ENCODE measurements at regions not wholly inside any gene's neighbourhood (a gene's known extent, or its start where the extent isn't known, plus 50 kb on each side); places are given as distances from the start of the nearest gene placed in this dataset.

DNA sequence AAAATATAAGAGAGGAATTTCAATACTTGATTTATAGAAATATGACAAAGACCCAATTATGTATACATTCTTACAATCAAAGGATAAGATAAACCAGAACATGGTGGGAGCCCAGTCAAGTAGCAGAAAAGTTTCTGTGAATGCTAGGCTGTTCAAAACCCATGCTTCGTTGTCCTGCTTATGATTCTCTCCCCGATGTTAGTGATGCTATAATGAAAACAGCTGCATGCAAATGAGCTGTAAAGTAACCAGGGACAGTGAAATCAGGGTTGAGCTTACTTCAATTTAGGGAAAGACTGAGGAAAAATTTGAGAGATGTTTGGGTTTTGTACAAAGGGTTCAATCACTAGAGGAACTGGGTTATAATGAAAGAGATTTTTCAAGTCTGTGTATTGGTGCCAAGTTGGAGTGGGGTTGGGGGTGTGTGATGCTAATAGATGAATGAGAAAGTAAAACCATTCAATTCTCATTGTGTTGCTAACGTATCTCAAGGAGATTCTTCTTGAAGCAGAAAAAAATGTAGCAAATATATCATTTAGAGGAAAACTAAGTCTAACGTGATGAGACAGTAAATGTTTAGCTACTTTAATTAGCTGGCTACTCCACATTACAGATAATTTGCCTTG lies 59.3 kb upstream of the PPP1R2C start:
- no peak for DNase-seq
- Histone ChIP-seq H3K4me2 (replicated peaks; ENCODE audit: low read depth, low read length, poor library complexity, severe bottlenecking) (peak overlapping the region; percentile 14), H3K9ac (ENCODE audit: low read length) (no peak overlapping the region), H4K20me1 (ENCODE audit: control insufficient read depth, insufficient read depth, low read length, poor library complexity, severe bottlenecking) (no peaks in the 10 kb centered on the region), H3K79me2 (ENCODE audit: control insufficient read depth, insufficient read depth, low read length) (no peaks in the 10 kb centered on the region), H3K9me3 (ENCODE audit: control extremely low read depth in 1 of 3, control insufficient read depth in 2 of 3, insufficient read depth in 1 of 3, low read length in 2 of 3) (no peaks in the 10 kb centered on the region), H3K36me3 (replicated peaks in 1 of 2; ENCODE audit: control extremely low read depth in 1 of 2, control insufficient read depth in 1 of 2, extremely low read depth in 1 of 2, insufficient read depth in 2 of 2, low read length in 1 of 2) (no peaks in the 10 kb centered on the region), H3K27ac (ENCODE audit: low read length in 2 of 2) (no peak overlapping the region), H3K4me1 (ENCODE audit: control insufficient read depth in 2 of 2, insufficient read depth in 2 of 2, low read length in 2 of 2) (no peaks in the 10 kb centered on the region), H3K4me3 (ENCODE audit: control extremely low read depth in 1 of 5, extremely low read depth in 1 of 5, insufficient read depth in 1 of 5, low read depth in 2 of 5, low read length in 4 of 5) (no peak overlapping the region), H3K27me3 (replicated peaks in 1 of 4; ENCODE audit: control extremely low read depth in 1 of 4, control insufficient read depth in 3 of 4, insufficient read depth in 4 of 4, low read length in 3 of 4) (no peaks in the 10 kb centered on the region), H2AFZ (ENCODE audit: insufficient read depth, low read depth, low read length, poor library complexity, severe bottlenecking) (no peak overlapping the region)
- Mint-ChIP-seq H3K4me3 (peak overlapping the region; percentile 61), H3K4me1 (peaks cover 7% of the 10 kb centered on the region), H3K27me3 (no peaks in the 10 kb centered on the region), H3K27ac (no peak overlapping the region), H3K9me3 (ENCODE audit: insufficient read depth) (no peaks in the 10 kb centered on the region)
- no peak for ATAC-seq (ENCODE audit: low read depth)
- TF ChIP-seq, protein P1, sequence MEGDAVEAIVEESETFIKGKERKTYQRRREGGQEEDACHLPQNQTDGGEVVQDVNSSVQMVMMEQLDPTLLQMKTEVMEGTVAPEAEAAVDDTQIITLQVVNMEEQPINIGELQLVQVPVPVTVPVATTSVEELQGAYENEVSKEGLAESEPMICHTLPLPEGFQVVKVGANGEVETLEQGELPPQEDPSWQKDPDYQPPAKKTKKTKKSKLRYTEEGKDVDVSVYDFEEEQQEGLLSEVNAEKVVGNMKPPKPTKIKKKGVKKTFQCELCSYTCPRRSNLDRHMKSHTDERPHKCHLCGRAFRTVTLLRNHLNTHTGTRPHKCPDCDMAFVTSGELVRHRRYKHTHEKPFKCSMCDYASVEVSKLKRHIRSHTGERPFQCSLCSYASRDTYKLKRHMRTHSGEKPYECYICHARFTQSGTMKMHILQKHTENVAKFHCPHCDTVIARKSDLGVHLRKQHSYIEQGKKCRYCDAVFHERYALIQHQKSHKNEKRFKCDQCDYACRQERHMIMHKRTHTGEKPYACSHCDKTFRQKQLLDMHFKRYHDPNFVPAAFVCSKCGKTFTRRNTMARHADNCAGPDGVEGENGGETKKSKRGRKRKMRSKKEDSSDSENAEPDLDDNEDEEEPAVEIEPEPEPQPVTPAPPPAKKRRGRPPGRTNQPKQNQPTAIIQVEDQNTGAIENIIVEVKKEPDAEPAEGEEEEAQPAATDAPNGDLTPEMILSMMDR (IDR thresholded peaks at IDR 0.05), result no peak
- no peak for TF ChIP-seq EZH2 (IDR thresholded peaks at IDR 0.05; ENCODE audit: borderline replicate concordance, insufficient read depth, low read depth, low read length, poor library complexity, severe bottlenecking)
- 60% methylated on average over 2 of the region's 4 CpGs for WGBS (ENCODE audit: insufficient coverage)
- intact Hi-C loops (cut with micrococcal nuclease), result no loop called here
- CTCF ChIA-PET, result no interaction called here
- POLR2A ChIA-PET, result no interaction called here

DNA sequence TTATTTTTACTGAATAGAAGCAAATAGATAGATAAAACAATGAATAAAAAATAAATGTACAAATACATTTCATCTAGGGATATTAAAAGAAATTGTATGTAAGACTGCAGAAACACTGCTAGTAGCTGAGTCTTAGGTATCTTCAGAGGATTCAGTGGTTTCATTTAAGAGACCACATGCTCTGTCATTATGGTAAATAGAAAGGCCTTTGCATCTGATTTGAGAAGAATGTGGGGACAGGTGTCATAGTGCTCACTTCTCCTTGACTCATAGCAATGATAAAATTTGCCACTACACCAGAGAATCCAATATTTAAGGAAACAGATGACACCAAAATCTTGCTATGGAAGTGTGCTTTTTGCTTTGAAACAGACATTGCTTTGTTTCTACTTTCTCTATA lies 59.8 kb upstream of the PPP1R2C start:
- TF ChIP-seq EZH2 (IDR thresholded peaks at IDR 0.05; ENCODE audit: borderline replicate concordance, insufficient read depth, low read depth, low read length, poor library complexity, severe bottlenecking), result no peak
- CTCF ChIA-PET, result no interaction called here
- no peak for ATAC-seq (ENCODE audit: low read depth)

More for the DNA sequence above, 59.8 kb upstream of the PPP1R2C start:
- Mint-ChIP-seq H3K27me3 (no peaks in the 10 kb centered on the region), H3K4me3 (no peak overlapping the region), H3K4me1 (peaks cover 7% of the 10 kb centered on the region), H3K27ac (no peak overlapping the region), H3K9me3 (ENCODE audit: insufficient read depth) (no peaks in the 10 kb centered on the region)
- DNase-seq, result no peak
- no peak overlapping the region for H3K27ac ChIP-seq (ENCODE audit: low read length in 2 of 2)
- intact Hi-C loops (cut with micrococcal nuclease), result no loop called here
- H3K79me2 ChIP-seq (ENCODE audit: control insufficient read depth, insufficient read depth, low read length), result no peaks in the 10 kb centered on the region
- no peaks in the 10 kb centered on the region for H3K36me3 ChIP-seq (replicated peaks in 1 of 2; ENCODE audit: control extremely low read depth in 1 of 2, control insufficient read depth in 1 of 2, extremely low read depth in 1 of 2, insufficient read depth in 2 of 2, low read length in 1 of 2)
- no peaks in the 10 kb centered on the region for H4K20me1 ChIP-seq (ENCODE audit: control insufficient read depth, insufficient read depth, low read length, poor library complexity, severe bottlenecking)
- no peak overlapping the region for H3K4me2 ChIP-seq (replicated peaks; ENCODE audit: low read depth, low read length, poor library complexity, severe bottlenecking)
- H3K27me3 ChIP-seq (replicated peaks in 1 of 4; ENCODE audit: control extremely low read depth in 1 of 4, control insufficient read depth in 3 of 4, insufficient read depth in 4 of 4, low read length in 3 of 4), result no peaks in the 10 kb centered on the region
- H3K4me1 ChIP-seq (ENCODE audit: control insufficient read depth in 2 of 2, insufficient read depth in 2 of 2, low read length in 2 of 2), result no peaks in the 10 kb centered on the region
- no peak overlapping the region for H2AFZ ChIP-seq (ENCODE audit: insufficient read depth, low read depth, low read length, poor library complexity, severe bottlenecking)
- POLR2A ChIA-PET, result no interaction called here
- no peak overlapping the region for H3K9ac ChIP-seq (ENCODE audit: low read length)
- H3K9me3 ChIP-seq (ENCODE audit: control extremely low read depth in 1 of 3, control insufficient read depth in 2 of 3, insufficient read depth in 1 of 3, low read length in 2 of 3), result no peaks in the 10 kb centered on the region
- H3K4me3 ChIP-seq (ENCODE audit: control extremely low read depth in 1 of 5, extremely low read depth in 1 of 5, insufficient read depth in 1 of 5, low read depth in 2 of 5, low read length in 4 of 5), result no peak overlapping the region

Measured in B cell (primary cell).